PC-3 (cell line): ENCODE measurements at regions not wholly inside any gene's neighbourhood (a gene's known extent, or its start where the extent isn't known, plus 50 kb on each side); places are given as distances from the start of the nearest gene placed in this dataset.

Experiments used
- EZH2 ChIP-seq: fragments of 300-600 bp; sonication (generic); IDR thresholded peaks from one replicate; pipeline ENCODE4 v1.6.1; 2017; ENCODE audit warnings: antibody characterized with exemption, mild to moderate bottlenecking, low read length; ENCODE audit not compliant: unreplicated experiment
- EZH2phosphoT487 ChIP-seq: fragments of 300-600 bp; sonication (generic); IDR thresholded peaks from 2 replicates; pipeline ENCODE4 v1.6.1; 2018; ENCODE audit warnings: mild to moderate bottlenecking, antibody characterized with exemption, low read length, borderline replicate concordance
- TF ChIP-seq, protein P1 (sequence below): fragments of 300-600 bp; sonication (generic); conservative IDR thresholded peaks from 2 replicates; pipeline ENCODE4 v1.5.1; 2017; ENCODE audit warnings: antibody characterized with exemption, low read depth, mild to moderate bottlenecking, low read length

DNA sequence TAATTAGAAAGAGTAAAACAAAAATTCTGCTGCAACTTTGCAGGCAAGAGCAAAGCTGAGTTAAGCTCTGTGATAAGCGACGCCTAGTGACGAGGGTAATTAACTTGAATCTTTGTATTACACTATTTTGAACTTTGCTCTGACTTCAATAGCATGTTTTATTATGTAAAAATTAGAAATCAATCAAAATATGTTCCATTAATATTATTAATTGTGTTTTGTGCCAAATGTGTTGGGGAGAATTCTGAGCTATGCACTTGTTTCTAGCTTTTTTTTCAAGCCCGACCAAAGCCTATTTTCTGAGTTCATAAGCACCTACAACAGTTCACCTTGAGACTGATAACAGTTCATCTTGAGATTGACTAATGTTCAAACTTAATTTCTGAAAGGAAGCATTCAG lies 90.1 kb upstream of the PDE3A start:
- TF ChIP-seq, protein P1, sequence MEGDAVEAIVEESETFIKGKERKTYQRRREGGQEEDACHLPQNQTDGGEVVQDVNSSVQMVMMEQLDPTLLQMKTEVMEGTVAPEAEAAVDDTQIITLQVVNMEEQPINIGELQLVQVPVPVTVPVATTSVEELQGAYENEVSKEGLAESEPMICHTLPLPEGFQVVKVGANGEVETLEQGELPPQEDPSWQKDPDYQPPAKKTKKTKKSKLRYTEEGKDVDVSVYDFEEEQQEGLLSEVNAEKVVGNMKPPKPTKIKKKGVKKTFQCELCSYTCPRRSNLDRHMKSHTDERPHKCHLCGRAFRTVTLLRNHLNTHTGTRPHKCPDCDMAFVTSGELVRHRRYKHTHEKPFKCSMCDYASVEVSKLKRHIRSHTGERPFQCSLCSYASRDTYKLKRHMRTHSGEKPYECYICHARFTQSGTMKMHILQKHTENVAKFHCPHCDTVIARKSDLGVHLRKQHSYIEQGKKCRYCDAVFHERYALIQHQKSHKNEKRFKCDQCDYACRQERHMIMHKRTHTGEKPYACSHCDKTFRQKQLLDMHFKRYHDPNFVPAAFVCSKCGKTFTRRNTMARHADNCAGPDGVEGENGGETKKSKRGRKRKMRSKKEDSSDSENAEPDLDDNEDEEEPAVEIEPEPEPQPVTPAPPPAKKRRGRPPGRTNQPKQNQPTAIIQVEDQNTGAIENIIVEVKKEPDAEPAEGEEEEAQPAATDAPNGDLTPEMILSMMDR, result no peak
- no peak for TF ChIP-seq EZH2phosphoT487
- TF ChIP-seq EZH2, result no peak
